Esophagus muscularis mucosa (tissue), 4 donors: ENCODE measurements at regions not wholly inside any gene's neighbourhood (a gene's known extent, or its start where the extent isn't known, plus 50 kb on each side); places are given as distances from the start of the nearest gene placed in this dataset.

Experiments used
- DNase-seq: peaks from one replicate; pipeline ENCODE4 v3.0.0-alpha.2; 2017; ENCODE audit errors: extremely low spot score
- H3K27ac ChIP-seq, 4 donors: fragments of 200-600 bp; sonication (generic); replicated peaks in 1 of 4; 1 replicate in 3 of 4; 2 replicates in 1 of 4; pipeline ENCODE4 v1.5.1; 2016 to 2019; ENCODE audit warnings: mild to moderate bottlenecking in 1 of 4
- H3K27me3 ChIP-seq, 4 donors: fragments of 200-600 bp; sonication (generic); one replicate each; pipeline versions ENCODE4 v1.5.1 to v1.6.0; 2016 to 2019
- H3K36me3 ChIP-seq, 4 donors: fragments of 200-600 bp; sonication (generic); one replicate each; pipeline ENCODE4 v1.5.1; 2016 to 2019
- H3K4me1 ChIP-seq, 4 donors: fragments of 200-600 bp; sonication (generic); one replicate each; pipeline ENCODE4 v1.5.1; 2016 to 2019
- H3K4me3 ChIP-seq, 4 donors: fragments of 200-600 bp; sonication (generic); 1 replicate in 2 of 4; 2 replicates in 2 of 4; pipeline ENCODE4 v1.5.1; 2016 to 2019; ENCODE audit warnings: mild to moderate bottlenecking in 4 of 4, moderate library complexity in 1 of 4
- H3K9me3 ChIP-seq, 4 donors: fragments of 200-600 bp; sonication (generic); 1 replicate in 3 of 4; 2 replicates in 1 of 4; pipeline ENCODE4 v1.5.1; 2016 to 2019
- EP300 ChIP-seq: sonication (generic); formaldehyde crosslinking; IDR thresholded peaks from one replicate; pipeline ENCODE4 v1.6.1; 2017; ENCODE audit warnings: antibody characterized with exemption
- POLR2A ChIP-seq: fragments of 450-650 bp; IDR thresholded peaks from one replicate; pipeline ENCODE4 v1.6.1; 2017; ENCODE audit warnings: antibody characterized with exemption, moderate library complexity, mild to moderate bottlenecking, low read depth
- POLR2AphosphoS5 ChIP-seq, 2 donors: sonication (generic); formaldehyde crosslinking; IDR thresholded peaks; one replicate each; pipeline ENCODE4 v1.6.1; 2017; ENCODE audit warnings: antibody characterized with exemption in 2 of 2
- WGBS: methylation state at CpG from one replicate; pipeline ENCODE4 v1.1.5; 2018; 5-methylcytosine and 5-hydroxymethylcytosine counted together
- intact Hi-C: fragments of 100-400 bp; cut with DNase I; formaldehyde crosslinking; loops from one replicate; pipeline ENCODE4 v1.15.1; 2023
- TF ChIP-seq, protein P1 (sequence below), 3 experiments: fragments of 200-600 bp in 2 of 3; fragments of 450-650 bp in 1 of 3; sonication (generic) in 2 of 3; IDR thresholded peaks; one replicate each; pipeline ENCODE4 v1.5.1; 2017 to 2019; ENCODE audit warnings: antibody characterized with exemption in 3 of 3, mild to moderate bottlenecking in 2 of 3, moderate library complexity in 1 of 3

DNA sequence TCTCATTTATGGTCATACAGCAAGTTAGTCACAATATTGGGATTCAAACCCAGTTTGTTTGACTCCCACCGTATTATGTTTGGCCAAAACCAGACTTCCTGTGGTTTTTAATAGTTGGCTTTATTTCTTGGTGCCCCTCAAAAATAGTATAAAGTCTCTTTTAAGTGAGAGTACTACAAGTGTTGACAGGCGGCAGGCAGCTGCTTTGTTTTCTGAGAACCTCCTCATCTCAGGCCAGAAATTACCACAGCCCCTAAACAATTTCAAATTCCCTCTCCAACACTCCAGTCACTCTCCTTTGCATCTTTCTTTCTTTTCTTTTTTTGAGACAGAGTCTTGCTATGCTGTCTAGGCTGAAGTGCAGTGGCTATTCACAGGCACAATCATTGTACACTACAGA lies 121.5 kb downstream of the POLR2M start:
- no peak overlapping the region for H3K27ac ChIP-seq
- 81% methylated on average over 2 of the region's 2 CpGs for WGBS
- H3K4me1 ChIP-seq: no peaks in the 10 kb centered on the region
- no peak for DNase-seq
- intact Hi-C loops: no loop called here
- H3K4me3 ChIP-seq: no peak overlapping the region
- TF ChIP-seq POLR2AphosphoS5 (IDR thresholded peaks at IDR 0.05): no peak
- TF ChIP-seq, protein P1, sequence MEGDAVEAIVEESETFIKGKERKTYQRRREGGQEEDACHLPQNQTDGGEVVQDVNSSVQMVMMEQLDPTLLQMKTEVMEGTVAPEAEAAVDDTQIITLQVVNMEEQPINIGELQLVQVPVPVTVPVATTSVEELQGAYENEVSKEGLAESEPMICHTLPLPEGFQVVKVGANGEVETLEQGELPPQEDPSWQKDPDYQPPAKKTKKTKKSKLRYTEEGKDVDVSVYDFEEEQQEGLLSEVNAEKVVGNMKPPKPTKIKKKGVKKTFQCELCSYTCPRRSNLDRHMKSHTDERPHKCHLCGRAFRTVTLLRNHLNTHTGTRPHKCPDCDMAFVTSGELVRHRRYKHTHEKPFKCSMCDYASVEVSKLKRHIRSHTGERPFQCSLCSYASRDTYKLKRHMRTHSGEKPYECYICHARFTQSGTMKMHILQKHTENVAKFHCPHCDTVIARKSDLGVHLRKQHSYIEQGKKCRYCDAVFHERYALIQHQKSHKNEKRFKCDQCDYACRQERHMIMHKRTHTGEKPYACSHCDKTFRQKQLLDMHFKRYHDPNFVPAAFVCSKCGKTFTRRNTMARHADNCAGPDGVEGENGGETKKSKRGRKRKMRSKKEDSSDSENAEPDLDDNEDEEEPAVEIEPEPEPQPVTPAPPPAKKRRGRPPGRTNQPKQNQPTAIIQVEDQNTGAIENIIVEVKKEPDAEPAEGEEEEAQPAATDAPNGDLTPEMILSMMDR (IDR thresholded peaks at IDR 0.05): no peak
- TF ChIP-seq EP300: no peak
- no peak for TF ChIP-seq POLR2A
- no peaks in the 10 kb centered on the region for H3K9me3 ChIP-seq
- peaks cover 0 to 8% (median 0%) of the 10 kb centered on the region in 4 donors for H3K27me3 ChIP-seq
- no peaks in the 10 kb centered on the region for H3K36me3 ChIP-seq

DNA sequence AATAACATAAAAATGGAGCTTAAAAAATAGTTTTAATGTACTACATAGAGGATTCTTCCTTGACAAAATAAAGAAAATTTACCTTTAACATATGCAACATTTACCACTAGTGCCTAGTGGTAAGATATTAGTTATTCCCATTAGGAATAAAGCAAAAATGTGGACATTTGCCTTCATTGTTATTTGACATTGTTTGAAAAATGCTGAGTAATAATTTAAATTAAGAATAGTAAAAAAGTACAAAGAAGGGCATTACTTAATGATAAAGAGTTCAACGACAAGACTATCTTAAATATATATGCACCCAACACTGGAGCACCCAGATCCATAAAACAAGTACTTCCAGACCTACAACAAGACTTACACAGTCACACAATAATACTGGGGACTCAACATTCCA lies 125.7 kb downstream of the POLR2M start:
- Histone ChIP-seq H3K9me3 (peaks cover 0 to 5% (median 0%) of the 10 kb centered on the region in 4 donors), H3K27ac (no peak overlapping the region), H3K4me1 (no peaks in the 10 kb centered on the region), H3K27me3 (peaks cover 0 to 8% (median 0%) of the 10 kb centered on the region in 4 donors), H3K4me3 (no peak overlapping the region), H3K36me3 (no peaks in the 10 kb centered on the region)
- TF ChIP-seq EP300 (no peak), POLR2AphosphoS5 (IDR thresholded peaks at IDR 0.05) (no peak)
- TF ChIP-seq, protein P1 (IDR thresholded peaks at IDR 0.05): no peak
- intact Hi-C loops: no loop called here
- DNase-seq: no peak
- 89% methylated on average over 1 of the region's 1 CpG for WGBS

DNA sequence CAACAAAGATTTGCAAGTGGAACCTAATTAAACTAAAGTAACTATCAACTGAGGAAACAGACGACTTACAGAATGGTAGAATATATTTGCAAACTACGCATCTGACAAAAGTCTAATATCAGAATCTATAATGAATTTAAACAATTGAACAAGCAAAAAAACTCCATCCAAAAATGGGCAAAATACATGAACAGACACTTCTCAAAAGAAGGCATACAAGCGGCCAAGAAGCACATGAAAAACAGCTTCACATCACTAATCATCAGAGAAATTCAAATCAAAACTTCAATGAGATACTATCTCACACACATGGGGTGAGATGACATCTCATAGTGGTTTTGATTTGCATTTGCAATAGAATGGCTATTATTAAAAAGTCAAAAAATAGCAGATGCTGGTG lies 128.6 kb downstream of the POLR2M start:
- Histone ChIP-seq H3K4me1 (no peaks in the 10 kb centered on the region), H3K4me3 (no peak overlapping the region), H3K27me3 (peaks cover 0 to 8% (median 0%) of the 10 kb centered on the region in 4 donors), H3K9me3 (peaks cover 0 to 5% (median 0%) of the 10 kb centered on the region in 4 donors), H3K36me3 (no peaks in the 10 kb centered on the region), H3K27ac (no peak overlapping the region)
- no peak for DNase-seq
- no peak for TF ChIP-seq POLR2AphosphoS5 (IDR thresholded peaks at IDR 0.05)
- TF ChIP-seq, protein P1 (IDR thresholded peaks at IDR 0.05): no peak
- no peak for TF ChIP-seq POLR2A
- no peak for TF ChIP-seq EP300
- intact Hi-C loops: no loop called here
- WGBS: 96% methylated on average over 3 of the region's 3 CpGs

DNA sequence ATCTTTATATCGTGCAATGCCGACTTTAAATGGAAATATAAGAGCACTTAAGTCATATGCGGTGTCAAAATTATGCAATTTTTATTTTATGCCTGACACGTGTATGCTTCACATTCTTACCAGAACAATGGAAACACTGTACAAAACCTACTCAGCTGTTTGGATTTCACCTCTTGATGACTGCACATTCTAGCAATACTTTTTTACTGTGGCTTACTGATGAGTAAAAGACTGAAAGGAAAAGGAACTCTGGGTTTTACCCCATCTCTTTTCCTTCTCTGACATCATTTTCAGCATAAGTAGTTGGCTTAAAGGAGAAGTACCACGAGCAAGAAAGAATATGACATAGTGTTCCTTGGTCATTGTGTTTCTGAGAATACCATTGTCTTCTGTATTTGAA lies 142.8 kb downstream of the POLR2M start:
- peaks cover 0 to 9% (median 0%) of the 10 kb centered on the region in 4 donors for H3K27me3 ChIP-seq
- H3K9me3 ChIP-seq: no peaks in the 10 kb centered on the region
- H3K4me3 ChIP-seq: no peak overlapping the region
- WGBS: 83% methylated on average over 5 of the region's 5 CpGs
- no peaks in the 10 kb centered on the region for H3K36me3 ChIP-seq
- TF ChIP-seq, protein P1 (IDR thresholded peaks at IDR 0.05): no peak
- no peak for TF ChIP-seq POLR2AphosphoS5 (IDR thresholded peaks at IDR 0.05)
- H3K27ac ChIP-seq: no peak overlapping the region
- DNase-seq: no peak
- intact Hi-C loops: loop anchor here (5.0 kb wide), 1 partner anchor 102 kb away; no protein-coding TSS in a partner anchor
- H3K4me1 ChIP-seq: no peaks in the 10 kb centered on the region

DNA sequence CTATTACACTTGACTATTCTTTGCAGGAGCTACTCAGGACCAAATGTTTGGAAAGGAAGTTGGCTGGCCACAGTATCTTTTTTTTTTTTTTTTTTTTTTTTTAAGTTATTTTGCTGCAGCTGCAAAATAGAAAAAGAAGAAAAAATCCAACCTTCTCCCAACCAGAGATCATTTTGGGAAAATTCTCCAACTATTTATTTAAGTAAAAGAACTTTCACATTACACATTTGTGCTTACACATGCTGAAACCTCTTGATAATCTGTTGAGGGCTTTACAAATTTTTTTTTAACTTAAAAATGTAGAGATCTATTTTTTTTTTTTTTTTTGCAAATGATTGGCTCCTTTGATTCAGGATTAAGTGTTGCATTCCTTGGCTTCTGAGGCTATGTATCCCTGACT lies 148.0 kb downstream of the POLR2M start:
- Histone ChIP-seq H3K27me3 (no peaks in the 10 kb centered on the region), H3K27ac (no peak overlapping the region), H3K9me3 (no peaks in the 10 kb centered on the region), H3K4me3 (no peak overlapping the region), H3K36me3 (no peaks in the 10 kb centered on the region), H3K4me1 (no peaks in the 10 kb centered on the region)
- TF ChIP-seq, protein P1 (IDR thresholded peaks at IDR 0.05): no peak
- TF ChIP-seq POLR2A: no peak
- TF ChIP-seq POLR2AphosphoS5 (IDR thresholded peaks at IDR 0.05): no peak
- TF ChIP-seq EP300: no peak
- intact Hi-C loops: no loop called here
- DNase-seq: no peak
